Ectodermal cell (in vitro differentiated cells): ENCODE measurements at regions not wholly inside any gene's neighbourhood (a gene's known extent, or its start where the extent isn't known, plus 50 kb on each side); places are given as distances from the start of the nearest gene placed in this dataset.

Experiments
- H3K27ac ChIP-seq: 2 replicates; pipeline ENCODE4 v1.7.0; 2013; ENCODE audit warnings: mild to moderate bottlenecking, low read depth, low read length; ENCODE audit not compliant: insufficient read depth, poor library complexity, severe bottlenecking
- H3K27me3 ChIP-seq: 2 replicates; pipeline ENCODE4 v1.7.0; 2013; ENCODE audit warnings: mild to moderate bottlenecking, low read length; ENCODE audit not compliant: insufficient read depth, control insufficient read depth, poor library complexity, severe bottlenecking
- H3K36me3 ChIP-seq: one replicate; pipeline ENCODE4 v1.7.0; 2013; ENCODE audit warnings: low read length; ENCODE audit not compliant: control insufficient read depth, insufficient read depth
- H3K4me1 ChIP-seq: one replicate; pipeline ENCODE4 v1.7.0; 2013; ENCODE audit warnings: low read length; ENCODE audit not compliant: control insufficient read depth, insufficient read depth
- H3K4me3 ChIP-seq: 2 replicates; pipeline ENCODE4 v1.7.0; 2013; ENCODE audit warnings: low read depth, low read length, control low read depth; ENCODE audit not compliant: insufficient read depth
- H3K9me3 ChIP-seq: 2 replicates; pipeline ENCODE4 v1.7.0; 2013; ENCODE audit warnings: mild to moderate bottlenecking, low read length, moderate library complexity; ENCODE audit not compliant: control insufficient read depth
- WGBS, 2 experiments: methylation state at CpG; one replicate each; pipeline ENCODE4 v1.1.7; 2013; ENCODE audit warnings: missing lambda C conversion rate in 2 of 2; 5-methylcytosine and 5-hydroxymethylcytosine counted together

DNA sequence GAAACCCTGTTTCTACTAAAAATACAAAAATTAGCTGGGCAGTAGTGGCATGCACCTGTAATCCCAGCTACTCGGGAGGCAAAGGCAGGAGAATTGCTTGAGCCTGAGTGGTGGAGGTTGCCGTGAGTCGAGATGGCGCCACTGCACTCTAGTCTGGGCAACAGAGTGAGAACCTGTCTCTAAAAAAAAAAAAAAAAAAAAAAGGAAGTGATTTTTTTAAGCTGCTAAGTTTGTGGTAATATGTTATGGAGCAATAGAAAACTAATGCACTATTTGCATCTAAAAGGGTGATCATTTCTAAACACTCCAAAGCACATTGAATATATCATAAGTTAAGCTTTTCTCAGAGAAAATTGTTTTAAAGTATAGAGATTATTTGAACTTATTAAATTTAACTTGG, 244.8 kb upstream of the SPAG17 start:
- Histone ChIP-seq H3K27ac (no peak overlapping the region), H3K4me3 (no peak overlapping the region), H3K9me3 (no peaks in the 10 kb centered on the region), H3K4me1 (no peaks in the 10 kb centered on the region), H3K36me3 (no peaks in the 10 kb centered on the region), H3K27me3 (no peaks in the 10 kb centered on the region)
- 92 to 96% methylated on average over 4 of the region's 4 CpGs for WGBS, 2 experiments

DNA sequence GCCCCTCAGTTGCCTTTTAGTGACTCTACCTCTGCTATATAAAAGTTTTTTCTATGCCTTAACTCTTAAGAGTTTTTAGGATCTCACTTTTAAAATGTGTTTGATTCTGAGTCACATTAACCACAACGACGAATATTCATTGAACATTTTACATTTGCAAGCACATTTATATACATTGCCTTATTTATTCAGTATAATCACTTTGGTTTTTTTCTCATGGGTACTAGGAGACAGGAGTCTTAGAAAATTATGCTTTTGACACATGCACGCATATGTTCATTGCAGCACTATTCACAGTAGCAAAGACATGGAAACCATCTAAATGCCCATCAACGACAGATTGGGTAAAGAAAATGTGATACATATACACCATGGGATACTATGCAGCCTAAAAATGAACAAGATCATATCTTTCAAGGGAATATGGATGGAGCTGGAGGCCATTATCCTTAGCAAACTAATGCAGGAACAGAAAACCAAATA, 236.9 kb upstream of the SPAG17 start:
- H3K27me3 ChIP-seq = no peaks in the 10 kb centered on the region
- H3K4me1 ChIP-seq = no peaks in the 10 kb centered on the region
- no peaks in the 10 kb centered on the region for H3K9me3 ChIP-seq
- H3K4me3 ChIP-seq = no peak overlapping the region
- no peaks in the 10 kb centered on the region for H3K36me3 ChIP-seq
- H3K27ac ChIP-seq = no peak overlapping the region
- WGBS, 2 experiments = 93% methylated on average over 2 to 4 of the region's 4 CpGs

DNA sequence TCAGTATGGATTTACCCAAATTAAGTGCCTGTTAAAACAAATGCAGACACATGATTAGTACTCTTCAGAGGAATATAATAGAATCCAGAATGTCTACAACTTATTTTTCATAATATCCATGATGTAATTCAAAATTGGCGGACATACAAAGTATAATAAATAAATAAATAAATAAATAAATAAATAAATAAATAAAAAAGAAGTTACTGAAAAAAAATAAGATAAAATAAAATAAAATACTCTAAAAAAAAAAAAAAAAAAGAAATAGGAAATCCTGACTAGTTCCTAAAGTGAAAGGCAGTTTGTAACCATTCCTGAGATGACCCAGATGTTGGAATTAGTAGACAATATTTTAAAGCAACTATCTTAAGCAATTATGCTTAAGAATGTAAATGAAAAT, 219.0 kb upstream of the SPAG17 start:
- Histone ChIP-seq H3K9me3 (no peaks in the 10 kb centered on the region), H3K4me1 (no peaks in the 10 kb centered on the region), H3K27ac (no peak overlapping the region), H3K4me3 (no peak overlapping the region), H3K27me3 (no peaks in the 10 kb centered on the region), H3K36me3 (no peaks in the 10 kb centered on the region)
- no CpG with 5 or more reads among the region's 1 CpG for WGBS, 2 experiments

DNA sequence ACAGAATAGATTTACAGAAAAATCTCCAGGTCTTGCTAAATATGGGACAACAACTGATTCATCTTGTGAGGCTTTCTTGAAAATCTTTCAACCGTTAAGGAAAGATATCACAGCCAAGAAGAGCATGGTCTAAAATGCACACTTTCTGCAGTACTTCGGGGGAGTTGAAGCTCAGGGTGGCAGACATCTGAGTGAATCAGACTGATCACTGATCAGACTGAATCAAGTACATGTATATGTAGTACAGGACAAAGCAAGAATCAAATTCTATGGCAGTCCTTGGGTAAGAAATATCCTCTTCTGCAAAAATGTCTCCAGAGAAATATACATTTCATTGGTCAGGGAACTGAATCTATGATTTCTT, 212.4 kb upstream of the SPAG17 start:
- 96 to 99% methylated on average over 2 of the region's 2 CpGs for WGBS, 2 experiments
- no peaks in the 10 kb centered on the region for H3K4me1 ChIP-seq
- H3K36me3 ChIP-seq = no peaks in the 10 kb centered on the region
- H3K27me3 ChIP-seq = no peaks in the 10 kb centered on the region
- H3K4me3 ChIP-seq = no peak overlapping the region
- no peak overlapping the region for H3K27ac ChIP-seq
- H3K9me3 ChIP-seq = no peaks in the 10 kb centered on the region

GRCh38 chr1:118396829-118397495, 211.9 kb upstream of the SPAG17 start:
- 91 to 93% methylated on average over 4 of the region's 4 CpGs for WGBS, 2 experiments
- H3K27me3 ChIP-seq = no peaks in the 10 kb centered on the region
- H3K27ac ChIP-seq = no peak overlapping the region
- H3K4me3 ChIP-seq = no peak overlapping the region
- H3K36me3 ChIP-seq = no peaks in the 10 kb centered on the region
- H3K9me3 ChIP-seq = no peaks in the 10 kb centered on the region
- H3K4me1 ChIP-seq = no peaks in the 10 kb centered on the region

DNA sequence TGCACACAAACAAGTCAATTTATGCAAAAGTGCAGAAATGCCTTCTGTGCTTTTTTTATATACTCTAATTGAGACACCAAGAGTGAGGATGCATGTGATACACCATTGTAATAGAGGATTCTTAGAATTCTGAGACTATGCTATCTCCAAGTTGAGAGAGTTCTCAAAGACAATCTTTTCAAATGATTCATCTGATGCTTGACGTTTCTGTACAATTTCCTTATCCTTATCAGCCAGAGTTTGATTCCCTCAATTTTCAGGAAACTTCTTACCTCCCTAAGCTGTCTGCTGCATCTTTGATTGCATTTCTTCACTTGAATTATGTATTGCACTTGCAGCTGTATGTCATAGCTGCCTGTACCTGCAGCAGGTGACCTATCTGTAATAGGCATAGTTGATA, 211.3 kb upstream of the SPAG17 start:
- Histone ChIP-seq H3K36me3 (no peaks in the 10 kb centered on the region), H3K4me1 (no peaks in the 10 kb centered on the region), H3K4me3 (no peak overlapping the region), H3K27ac (no peak overlapping the region), H3K27me3 (no peaks in the 10 kb centered on the region), H3K9me3 (no peaks in the 10 kb centered on the region)
- WGBS, 2 experiments = 92 to 96% methylated on average over 1 of the region's 1 CpG

DNA sequence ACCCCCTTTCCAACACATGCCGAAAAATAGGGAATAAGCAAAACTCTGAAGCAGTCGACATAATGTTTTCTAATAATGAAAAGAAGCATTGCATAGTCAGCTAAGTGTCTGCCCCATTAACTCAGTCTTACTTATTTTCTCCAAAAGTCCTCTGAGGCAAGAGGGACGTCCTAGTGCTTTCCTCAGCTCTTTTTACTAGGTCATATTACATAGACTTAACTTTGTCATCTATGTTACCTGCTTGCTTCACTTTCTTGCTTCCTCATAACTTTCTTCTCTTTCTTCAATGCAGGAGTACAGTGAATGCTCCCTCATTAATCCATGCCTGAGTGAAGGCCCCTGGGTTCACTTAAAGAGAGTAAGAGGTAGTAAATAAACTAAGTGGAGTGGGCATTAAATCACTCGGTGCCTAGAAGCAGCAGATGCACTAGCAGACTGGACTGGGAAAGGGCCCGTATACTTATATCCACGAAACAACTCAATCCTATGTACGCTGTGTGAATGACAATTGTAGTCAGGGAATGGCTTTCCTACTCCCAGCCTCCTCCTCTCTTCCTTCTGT, 210.5 kb upstream of the SPAG17 start:
- H3K9me3 ChIP-seq = no peaks in the 10 kb centered on the region
- H3K4me1 ChIP-seq = no peaks in the 10 kb centered on the region
- H3K27ac ChIP-seq = no peak overlapping the region
- H3K36me3 ChIP-seq = no peaks in the 10 kb centered on the region
- 79 to 80% methylated on average over 7 of the region's 7 CpGs for WGBS, 2 experiments
- no peak overlapping the region for H3K4me3 ChIP-seq
- H3K27me3 ChIP-seq = no peaks in the 10 kb centered on the region

GRCh38 chr1:118390955-118391354, 205.9 kb upstream of the SPAG17 start:
- WGBS, 2 experiments = 94 to 97% methylated on average over 1 of the region's 1 CpG
- no peaks in the 10 kb centered on the region for H3K36me3 ChIP-seq
- no peak overlapping the region for H3K4me3 ChIP-seq
- H3K9me3 ChIP-seq = no peaks in the 10 kb centered on the region
- no peak overlapping the region for H3K27ac ChIP-seq
- H3K4me1 ChIP-seq = no peaks in the 10 kb centered on the region
- no peaks in the 10 kb centered on the region for H3K27me3 ChIP-seq

GRCh38 chr1:118388301-118388959, 203.4 kb upstream of the SPAG17 start:
- H3K4me3 ChIP-seq = no peak overlapping the region
- no peaks in the 10 kb centered on the region for H3K9me3 ChIP-seq
- WGBS, 2 experiments = 90 to 96% methylated on average over 4 of the region's 4 CpGs
- no peaks in the 10 kb centered on the region for H3K4me1 ChIP-seq
- no peaks in the 10 kb centered on the region for H3K36me3 ChIP-seq
- H3K27ac ChIP-seq = no peak overlapping the region
- H3K27me3 ChIP-seq = no peaks in the 10 kb centered on the region

DNA sequence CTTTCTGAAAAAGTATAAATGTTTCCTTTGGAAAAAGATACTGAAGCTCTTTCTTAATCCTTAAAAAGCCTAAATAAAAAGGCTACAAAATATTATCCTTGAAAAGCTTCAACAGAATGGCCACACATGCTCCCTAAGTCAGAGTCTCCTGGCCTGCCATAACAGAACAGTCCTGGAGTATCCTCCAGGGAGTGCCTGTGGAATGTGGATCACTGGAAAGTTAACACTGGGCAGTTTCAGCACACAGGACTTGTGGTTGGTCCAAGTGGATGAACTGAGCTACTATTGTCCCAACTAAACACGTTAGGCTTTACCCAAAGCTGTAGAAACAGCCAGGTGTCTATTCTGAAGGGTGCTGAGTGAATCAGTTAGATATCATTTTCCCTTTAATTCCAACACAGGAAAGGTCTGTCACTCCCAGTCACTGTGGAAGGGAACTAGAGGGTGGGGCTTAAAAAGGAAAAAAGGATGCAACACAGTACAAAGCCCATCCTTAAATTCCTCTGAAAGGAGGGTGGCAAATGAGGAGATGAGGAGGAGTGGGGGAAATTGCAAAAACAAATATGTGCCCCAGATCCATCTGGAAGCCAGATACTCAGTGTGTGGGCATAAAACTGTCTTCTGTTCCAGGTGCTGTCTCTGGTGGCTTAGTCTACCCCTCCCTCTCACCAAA, 196.3 kb upstream of the SPAG17 start:
- Histone ChIP-seq H3K36me3 (no peaks in the 10 kb centered on the region), H3K9me3 (no peaks in the 10 kb centered on the region), H3K4me1 (no peaks in the 10 kb centered on the region), H3K4me3 (no peak overlapping the region), H3K27ac (no peak overlapping the region), H3K27me3 (no peaks in the 10 kb centered on the region)
- 88 to 100% methylated on average over 1 of the region's 1 CpG for WGBS, 2 experiments
